Mesothelial cell of epicardium (in vitro differentiated cells): ENCODE measurements at regions not wholly inside any gene's neighbourhood (a gene's known extent, or its start where the extent isn't known, plus 50 kb on each side); places are given as distances from the start of the nearest gene placed in this dataset.

ENCODE experiments used
- DNase-seq, 2 experiments: peaks; one replicate each; pipeline ENCODE4 v3.0.0; 2021; ENCODE audit warnings: low spot score in 2 of 2; ENCODE audit not compliant: unreplicated experiment in 2 of 2
- H3K27ac Mint-ChIP-seq: 2 replicates; pipeline ENCODE4 v1.8.0; 2021; ENCODE audit warnings: mixed read lengths
- H3K27me3 Mint-ChIP-seq: 2 replicates; pipeline ENCODE4 v1.8.0; 2021; ENCODE audit warnings: low read depth, mixed read lengths
- H3K36me3 Mint-ChIP-seq: 2 replicates; pipeline ENCODE4 v1.8.0; 2021; ENCODE audit warnings: mixed read lengths
- H3K4me1 Mint-ChIP-seq: 2 replicates; pipeline ENCODE4 v1.8.0; 2021; ENCODE audit warnings: mixed read lengths
- H3K4me3 Mint-ChIP-seq: 2 replicates; pipeline ENCODE4 v1.8.0; 2021; ENCODE audit warnings: mild to moderate bottlenecking, moderate library complexity, mixed read lengths
- H3K9me3 Mint-ChIP-seq: 2 replicates; pipeline ENCODE4 v1.8.0; 2021; ENCODE audit warnings: mixed read lengths
- TF ChIP-seq, protein P1 (sequence below): fragments of 200-600 bp; sonication (generic); IDR thresholded peaks from one replicate; pipeline ENCODE4 v1.5.0; 2021; ENCODE audit warnings: antibody characterized with exemption; ENCODE audit not compliant: unreplicated experiment

DNA sequence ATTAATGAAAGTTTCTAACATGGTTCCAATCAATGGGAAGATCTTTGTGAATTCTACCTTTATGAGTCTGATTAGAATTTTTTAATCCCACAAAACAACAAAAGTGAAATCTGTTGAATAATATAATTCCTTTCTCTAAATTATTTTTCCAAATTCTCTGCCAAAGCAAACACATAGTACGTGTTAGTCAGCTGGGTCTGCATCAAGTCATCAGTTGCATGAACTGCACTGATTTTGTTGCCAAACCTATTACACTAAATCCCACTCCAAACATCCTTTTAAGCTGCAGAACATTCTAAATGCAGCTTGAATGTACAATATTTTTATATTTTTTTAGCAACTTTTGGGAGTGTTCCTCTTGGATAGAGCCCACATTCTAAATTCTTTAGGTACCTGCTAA, 199.0 kb upstream of the HSF2 start:
- Mint-ChIP-seq H3K9me3 (peaks cover 16% of the 10 kb centered on the region), H3K4me1 (no peaks in the 10 kb centered on the region), H3K4me3 (no peak overlapping the region), H3K27me3 (peaks cover 1% of the 10 kb centered on the region), H3K36me3 (no peaks in the 10 kb centered on the region), H3K27ac (no peak overlapping the region)
- TF ChIP-seq, protein P1, sequence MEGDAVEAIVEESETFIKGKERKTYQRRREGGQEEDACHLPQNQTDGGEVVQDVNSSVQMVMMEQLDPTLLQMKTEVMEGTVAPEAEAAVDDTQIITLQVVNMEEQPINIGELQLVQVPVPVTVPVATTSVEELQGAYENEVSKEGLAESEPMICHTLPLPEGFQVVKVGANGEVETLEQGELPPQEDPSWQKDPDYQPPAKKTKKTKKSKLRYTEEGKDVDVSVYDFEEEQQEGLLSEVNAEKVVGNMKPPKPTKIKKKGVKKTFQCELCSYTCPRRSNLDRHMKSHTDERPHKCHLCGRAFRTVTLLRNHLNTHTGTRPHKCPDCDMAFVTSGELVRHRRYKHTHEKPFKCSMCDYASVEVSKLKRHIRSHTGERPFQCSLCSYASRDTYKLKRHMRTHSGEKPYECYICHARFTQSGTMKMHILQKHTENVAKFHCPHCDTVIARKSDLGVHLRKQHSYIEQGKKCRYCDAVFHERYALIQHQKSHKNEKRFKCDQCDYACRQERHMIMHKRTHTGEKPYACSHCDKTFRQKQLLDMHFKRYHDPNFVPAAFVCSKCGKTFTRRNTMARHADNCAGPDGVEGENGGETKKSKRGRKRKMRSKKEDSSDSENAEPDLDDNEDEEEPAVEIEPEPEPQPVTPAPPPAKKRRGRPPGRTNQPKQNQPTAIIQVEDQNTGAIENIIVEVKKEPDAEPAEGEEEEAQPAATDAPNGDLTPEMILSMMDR = no peak
- DNase-seq = no peak

DNA sequence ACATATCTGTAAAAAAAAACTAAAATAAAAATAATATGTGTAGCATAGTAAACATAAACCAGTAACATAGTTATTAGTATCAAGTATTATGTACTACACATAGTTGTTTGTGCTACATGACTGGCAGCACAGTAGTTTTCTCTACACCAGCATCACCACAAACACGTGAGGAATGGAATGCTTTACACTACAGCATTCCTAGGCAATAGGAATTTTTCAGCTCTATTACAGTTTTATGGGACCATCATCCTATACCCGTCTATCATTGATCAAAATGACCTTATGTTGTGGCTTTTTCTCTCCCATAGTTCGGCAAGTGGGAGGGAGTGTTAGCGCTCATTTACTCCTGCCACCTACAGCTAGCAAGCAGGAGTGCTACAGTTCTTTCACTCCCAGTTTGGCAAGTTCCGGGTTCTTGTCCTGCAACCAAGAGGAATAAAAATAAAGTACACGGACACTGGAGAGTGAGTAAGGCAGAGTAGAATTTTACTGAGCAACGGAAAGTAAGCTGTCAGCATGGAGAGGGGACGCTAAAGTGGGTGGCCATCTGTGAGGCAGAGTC, 196.8 kb upstream of the HSF2 start:
- TF ChIP-seq, protein P1 = no peak
- DNase-seq = no peak
- Mint-ChIP-seq H3K27me3 (no peaks in the 10 kb centered on the region), H3K27ac (no peak overlapping the region), H3K36me3 (no peaks in the 10 kb centered on the region), H3K4me1 (no peaks in the 10 kb centered on the region), H3K9me3 (peaks cover 16% of the 10 kb centered on the region), H3K4me3 (no peak overlapping the region)

DNA sequence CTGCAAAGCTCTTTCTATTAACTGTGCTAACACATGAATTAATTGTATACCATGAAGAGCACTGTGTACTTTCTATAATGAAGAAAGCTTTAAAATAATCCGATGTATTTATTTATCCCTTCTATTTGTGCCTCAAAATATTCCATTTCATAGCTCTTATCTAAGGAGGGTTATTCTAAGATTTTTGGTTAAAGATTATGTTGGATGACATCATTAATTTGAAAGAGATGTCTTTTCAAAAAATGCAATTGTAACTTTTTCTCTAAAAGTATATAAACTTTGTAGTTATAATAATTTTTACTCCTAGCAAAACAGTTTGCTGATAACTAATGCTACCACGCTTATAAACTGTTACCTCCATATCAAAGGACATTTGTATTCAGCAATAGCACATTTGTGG, 192.4 kb upstream of the HSF2 start:
- H3K4me1 Mint-ChIP-seq = no peaks in the 10 kb centered on the region
- H3K36me3 Mint-ChIP-seq = no peaks in the 10 kb centered on the region
- H3K27ac Mint-ChIP-seq = no peak overlapping the region
- peaks cover 16% of the 10 kb centered on the region for H3K9me3 Mint-ChIP-seq
- TF ChIP-seq, protein P1 = no peak
- no peak for DNase-seq
- H3K4me3 Mint-ChIP-seq = no peak overlapping the region
- H3K27me3 Mint-ChIP-seq = no peaks in the 10 kb centered on the region

DNA sequence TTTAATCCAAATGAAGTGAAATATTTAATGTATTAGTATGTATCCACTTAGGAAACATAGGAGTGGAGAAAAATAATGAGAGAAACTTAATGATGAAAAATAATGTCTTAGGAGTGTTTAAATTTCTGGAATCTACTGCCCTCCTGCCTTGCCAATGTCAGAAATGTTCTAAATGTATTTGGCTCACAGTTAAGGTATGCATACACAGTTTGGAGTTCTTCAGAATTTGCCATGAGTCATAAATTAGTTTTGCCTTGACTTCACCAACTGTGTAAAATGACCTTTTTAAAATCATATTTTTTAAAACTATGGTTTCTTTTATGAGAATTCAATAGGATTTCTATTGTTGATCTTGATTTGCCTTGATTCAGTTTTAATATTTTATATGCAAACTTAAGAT, 191.7 kb upstream of the HSF2 start:
- H3K9me3 Mint-ChIP-seq = peaks cover 16% of the 10 kb centered on the region
- no peak overlapping the region for H3K4me3 Mint-ChIP-seq
- H3K27ac Mint-ChIP-seq = no peak overlapping the region
- H3K27me3 Mint-ChIP-seq = no peaks in the 10 kb centered on the region
- no peak for DNase-seq
- no peaks in the 10 kb centered on the region for H3K36me3 Mint-ChIP-seq
- TF ChIP-seq, protein P1 = no peak
- H3K4me1 Mint-ChIP-seq = no peaks in the 10 kb centered on the region

DNA sequence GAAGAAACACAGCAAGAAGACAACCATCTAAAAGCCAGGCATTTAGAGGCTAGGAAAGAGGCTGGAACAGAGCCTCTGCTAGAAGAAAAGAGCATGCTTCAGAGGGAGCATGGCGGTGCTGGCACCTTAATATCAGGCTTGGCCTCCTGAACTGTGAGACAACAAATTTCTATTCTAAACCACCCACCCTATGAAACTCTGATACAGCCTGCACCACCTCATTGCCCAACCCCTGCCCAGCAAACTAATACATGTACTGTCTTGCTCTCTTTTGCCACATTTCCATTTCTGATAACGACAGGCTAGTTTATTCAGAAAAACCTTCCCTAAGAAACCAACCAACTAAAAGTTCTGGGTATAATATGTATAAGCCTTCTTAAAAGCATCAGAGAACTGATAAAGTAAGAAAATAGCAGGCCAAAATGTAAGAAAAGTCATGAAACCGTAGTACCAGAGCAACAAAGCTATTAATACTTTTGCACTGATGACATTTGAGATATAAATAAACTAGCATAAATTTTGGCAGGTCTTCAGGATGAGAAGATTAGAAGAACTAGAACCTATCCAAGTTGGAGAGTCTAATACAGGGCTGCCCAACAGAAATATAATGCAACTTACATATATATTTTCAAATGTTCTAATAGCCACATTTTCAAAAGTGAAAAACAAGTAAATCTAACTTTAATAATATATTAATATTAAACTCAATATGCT, 184.7 kb upstream of the HSF2 start:
- no peak overlapping the region for H3K27ac Mint-ChIP-seq
- peaks cover under 1% of the 10 kb centered on the region for H3K4me1 Mint-ChIP-seq
- no peak overlapping the region for H3K4me3 Mint-ChIP-seq
- TF ChIP-seq, protein P1 = no peak
- H3K36me3 Mint-ChIP-seq = no peaks in the 10 kb centered on the region
- DNase-seq = no peak
- peaks cover 2% of the 10 kb centered on the region for H3K27me3 Mint-ChIP-seq
- no peaks in the 10 kb centered on the region for H3K9me3 Mint-ChIP-seq

DNA sequence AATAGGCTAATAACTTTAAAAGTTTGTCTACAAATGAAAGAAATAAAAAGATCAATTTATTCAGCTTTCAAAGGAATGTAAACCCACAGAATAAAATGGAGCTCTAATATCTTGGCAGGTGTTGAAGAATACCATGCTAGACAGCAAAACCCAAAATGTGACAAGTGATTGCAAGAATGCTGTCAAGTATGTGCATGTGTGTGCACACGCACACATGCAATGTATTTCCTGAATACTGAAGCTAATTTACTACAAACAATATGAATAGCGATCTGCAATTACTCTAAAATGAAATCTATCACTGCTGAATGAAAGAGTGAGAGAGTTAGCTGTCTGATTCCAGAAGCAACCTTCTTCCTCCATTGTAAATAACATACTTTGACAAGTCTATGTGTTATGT, 179.2 kb upstream of the HSF2 start:
- Mint-ChIP-seq H3K27ac (no peak overlapping the region), H3K4me3 (no peak overlapping the region), H3K36me3 (no peaks in the 10 kb centered on the region), H3K9me3 (no peaks in the 10 kb centered on the region), H3K27me3 (no peaks in the 10 kb centered on the region), H3K4me1 (peaks cover 6% of the 10 kb centered on the region)
- DNase-seq = no peak
- TF ChIP-seq, protein P1 = no peak
